Adrenal gland (tissue), 5 donors: ENCODE measurements at regions not wholly inside any gene's neighbourhood (a gene's known extent, or its start where the extent isn't known, plus 50 kb on each side); places are given as distances from the start of the nearest gene placed in this dataset.

Experiments
- CTCF ChIP-seq, 6 experiments: fragments of 450-650 bp in 4 of 6; fragments of 200-600 bp in 2 of 6; sonication (generic) in 1 of 6; IDR thresholded peaks; 1 replicate in 5 of 6; 2 replicates in 1 of 6; pipeline versions ENCODE4 v1.5.1 to v1.8.0; 2016 to 2021; ENCODE audit warnings: antibody characterized with exemption in 6 of 6, mild to moderate bottlenecking in 2 of 6, moderate library complexity in 1 of 6
- POLR2A ChIP-seq, 2 donors: fragments of 450-650 bp; IDR thresholded peaks; one replicate each; pipeline ENCODE4 v1.6.1; 2017; ENCODE audit warnings: antibody characterized with exemption in 2 of 2, mild to moderate bottlenecking in 2 of 2, moderate library complexity in 1 of 2
- donor health status: DM: no; HTN: no; CAD: no.

GRCh38 chr3:22172964-22173363 is 422.0 kb upstream of the ZNF385D start:
- TF ChIP-seq CTCF (IDR thresholded peaks at IDR 0.05) (no peak), POLR2A (IDR thresholded peaks at IDR 0.05) (no peak)
